Adrenal gland (tissue), 5 donors: ENCODE measurements at regions not wholly inside any gene's neighbourhood (a gene's known extent, or its start where the extent isn't known, plus 50 kb on each side); places are given as distances from the start of the nearest gene placed in this dataset.

ENCODE experiments used
- CTCF ChIP-seq, 6 experiments: fragments of 450-650 bp in 4 of 6; fragments of 200-600 bp in 2 of 6; sonication (generic) in 1 of 6; IDR thresholded peaks; 1 replicate in 5 of 6; 2 replicates in 1 of 6; pipeline versions ENCODE4 v1.5.1 to v1.8.0; 2016 to 2021; ENCODE audit warnings: antibody characterized with exemption in 6 of 6, mild to moderate bottlenecking in 2 of 6, moderate library complexity in 1 of 6
- POLR2A ChIP-seq, 2 donors: fragments of 450-650 bp; IDR thresholded peaks; one replicate each; pipeline ENCODE4 v1.6.1; 2017; ENCODE audit warnings: antibody characterized with exemption in 2 of 2, mild to moderate bottlenecking in 2 of 2, moderate library complexity in 1 of 2
- donor health status: DM: no; HTN: no; CAD: no.

GRCh38 chr15:31871166-31871886, 159.0 kb upstream of the CHRNA7 start:
- TF ChIP-seq CTCF (IDR thresholded peaks at IDR 0.05) (peak in 2 of 6 experiments; percentile 20 to 25), POLR2A (IDR thresholded peaks at IDR 0.05) (no peak)
